Middle frontal gyrus (tissue), 1 donor: ENCODE measurements at regions not wholly inside any gene's neighbourhood (a gene's known extent, or its start where the extent isn't known, plus 50 kb on each side); places are given as distances from the start of the nearest gene placed in this dataset.

Source experiments
- DNase-seq: peaks from one replicate; pipeline ENCODE4 v3.0.0-alpha.2; 2015; ENCODE audit warnings: low spot score; ENCODE audit errors: extremely low spot score

DNA sequence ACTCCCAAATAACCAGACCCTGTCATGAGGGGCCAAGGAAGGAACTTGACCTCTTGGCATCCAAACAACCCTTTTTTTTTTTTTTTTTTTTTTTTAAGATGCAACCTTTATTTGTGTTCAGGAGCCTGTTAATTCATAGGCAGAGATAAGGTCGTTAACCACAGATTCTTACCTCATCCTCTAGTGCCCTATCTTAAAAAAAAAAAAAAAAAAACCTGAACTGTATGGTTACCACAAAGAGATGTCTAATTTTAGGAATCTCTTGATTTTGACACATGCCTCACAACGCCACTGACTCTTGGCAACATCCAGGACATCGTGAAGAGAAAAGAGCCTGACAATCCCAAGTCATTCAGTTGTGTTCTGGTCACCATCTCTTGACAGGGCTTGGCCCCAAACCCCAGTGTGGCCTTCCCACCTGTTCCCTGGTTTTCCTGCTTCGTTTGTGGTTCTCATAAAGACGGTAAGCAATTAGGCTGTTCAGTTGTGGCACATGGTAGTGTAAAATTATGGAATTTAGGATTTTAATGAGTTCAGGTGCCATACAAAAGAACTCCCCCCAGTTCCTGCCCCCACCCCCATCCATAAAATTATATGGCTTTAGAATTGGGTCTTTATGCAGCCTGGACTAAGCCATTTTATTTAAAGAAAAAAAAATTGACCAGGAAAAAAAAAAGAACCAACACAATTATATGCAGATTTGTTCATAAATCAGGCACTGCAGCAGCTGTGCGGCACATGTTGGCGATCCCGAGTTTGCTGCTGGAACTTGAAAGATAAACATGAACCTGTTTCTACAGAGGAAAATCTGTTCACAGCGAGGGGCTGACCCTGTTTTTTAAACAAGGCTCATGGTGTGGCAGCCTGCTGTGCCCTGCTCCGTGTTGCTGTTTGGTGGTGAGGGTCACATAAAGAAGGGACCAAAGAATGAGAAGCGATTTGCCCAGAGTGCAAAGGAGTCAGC lies 267.8 kb upstream of the CLINT1 start:
- DNase-seq: no peak

DNA sequence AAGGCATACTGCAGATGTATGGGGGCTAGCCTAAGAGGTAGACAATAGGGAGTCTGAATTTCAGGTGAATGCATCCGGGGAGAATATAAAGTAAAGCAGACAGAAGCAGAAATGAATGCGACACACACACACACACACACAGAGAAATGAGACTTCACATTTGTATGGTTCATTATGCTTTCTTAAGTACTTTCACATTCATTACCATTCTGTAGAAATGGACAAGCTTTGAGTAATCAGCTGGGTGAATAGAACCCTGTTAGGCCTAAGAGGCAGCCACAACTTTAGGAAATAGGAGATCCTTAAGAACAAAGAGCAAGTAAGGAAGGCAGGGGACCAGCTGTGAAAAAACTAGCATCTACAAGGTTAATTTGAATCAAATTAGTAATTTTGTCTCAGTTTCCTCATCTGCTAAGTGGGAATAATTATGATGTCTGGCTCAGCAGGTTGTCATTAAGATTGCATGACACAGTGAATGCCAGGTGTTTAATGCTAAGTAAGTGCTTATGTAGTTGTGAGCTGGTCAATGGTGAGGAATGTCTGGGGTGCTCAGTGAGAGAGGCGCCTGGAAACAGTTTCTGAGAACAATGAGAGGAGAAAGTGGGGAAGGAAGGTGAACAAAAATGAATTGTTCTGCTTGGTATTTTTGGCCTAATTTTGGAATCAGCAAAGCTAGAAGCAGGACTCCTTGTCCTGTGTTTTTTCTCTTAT lies 265.8 kb upstream of the CLINT1 start:
- no peak for DNase-seq

DNA sequence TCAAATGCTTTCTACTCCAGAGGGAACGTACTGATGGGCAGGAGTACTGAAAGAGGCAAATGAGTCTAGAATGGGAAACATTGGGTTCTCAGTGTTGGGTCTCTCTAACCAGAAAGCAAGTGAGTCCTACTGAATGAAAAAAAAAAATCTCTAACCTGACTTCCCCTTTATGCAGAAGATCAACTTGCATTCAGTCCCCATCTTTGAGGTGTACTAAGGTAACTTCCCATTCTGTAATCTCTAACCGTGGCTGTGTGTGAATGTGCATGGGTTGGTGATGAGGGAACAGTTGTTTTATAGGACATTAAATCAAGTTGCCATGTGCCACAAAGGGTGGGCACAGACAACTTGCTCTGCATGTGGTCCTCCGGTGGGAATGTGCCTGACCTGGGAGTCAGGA lies 264.6 kb upstream of the CLINT1 start:
- DNase-seq: no peak

DNA sequence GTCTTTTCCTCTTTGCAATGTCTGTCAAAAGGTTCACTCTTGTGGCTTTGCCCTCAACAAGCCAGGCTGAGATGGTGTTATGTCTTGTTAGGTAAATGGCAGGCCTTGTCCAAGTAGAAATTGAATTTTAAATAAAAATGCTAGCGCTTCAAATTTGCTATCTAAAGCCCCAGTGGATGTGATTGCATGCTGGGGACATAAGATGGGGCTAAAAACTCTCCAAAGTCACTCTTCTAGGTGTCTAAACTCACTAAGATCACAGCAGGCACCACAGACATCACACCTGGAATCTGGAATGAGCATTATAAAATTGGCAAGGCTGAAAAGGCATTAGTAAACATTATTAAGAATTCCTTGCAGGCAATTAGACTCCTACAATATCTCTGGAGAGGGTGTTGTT lies 262.7 kb upstream of the CLINT1 start:
- no peak for DNase-seq

DNA sequence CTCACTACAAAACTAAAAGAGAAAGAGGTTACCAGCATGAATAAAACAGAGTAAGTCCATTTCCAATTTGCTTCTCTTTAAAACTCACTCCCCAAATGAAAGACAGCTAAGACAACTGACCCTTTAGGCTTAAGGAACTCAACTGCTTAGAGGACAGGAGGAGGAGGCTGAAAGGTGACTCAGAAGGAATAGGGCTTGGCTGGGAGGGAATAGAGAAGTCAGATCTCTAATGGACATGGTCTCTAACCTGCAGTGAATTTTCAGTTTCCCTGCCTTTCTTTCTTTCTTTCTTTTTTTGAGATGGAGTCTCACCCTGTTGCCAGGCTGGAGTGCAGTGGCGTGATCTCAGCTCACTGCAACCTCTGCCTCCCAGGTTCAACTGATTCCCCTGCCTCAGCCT lies 261.8 kb upstream of the CLINT1 start:
- DNase-seq: no peak

DNA sequence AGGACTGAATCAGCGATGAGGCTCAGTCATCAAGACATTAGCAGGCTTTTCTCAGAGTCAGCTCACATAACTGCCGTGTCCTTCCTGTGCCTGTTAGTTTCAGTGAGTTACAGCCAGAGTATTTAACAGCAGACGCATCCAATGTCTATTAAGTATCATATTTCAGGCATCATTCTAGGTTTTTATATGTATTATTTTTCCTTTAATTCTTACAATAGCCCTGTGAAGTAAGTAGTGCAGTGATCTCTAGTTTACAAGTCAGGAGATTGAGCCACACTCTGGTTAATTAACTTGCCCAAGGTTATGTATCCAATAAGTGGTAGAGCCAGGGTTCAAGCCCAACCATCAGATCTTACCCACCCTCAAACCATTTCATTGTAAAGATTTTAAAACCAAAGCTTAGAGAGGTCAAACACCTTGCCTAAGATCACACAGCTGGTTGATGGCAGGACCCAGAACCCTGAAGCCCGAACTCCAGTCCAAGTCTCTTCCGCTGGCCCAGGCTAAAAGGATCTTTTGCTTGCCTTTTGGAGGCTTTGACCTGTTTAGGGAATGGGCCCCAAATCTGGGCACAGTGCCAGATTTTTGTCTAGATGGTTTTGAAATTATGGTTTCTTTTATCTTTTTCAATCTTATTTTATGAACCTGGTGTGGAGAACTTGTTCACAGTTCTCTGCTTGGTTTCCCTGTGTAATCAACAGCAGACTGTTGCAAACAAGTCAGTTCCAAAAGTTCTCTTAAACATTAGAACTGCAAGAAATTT lies 261.2 kb upstream of the CLINT1 start:
- DNase-seq: no peak

DNA sequence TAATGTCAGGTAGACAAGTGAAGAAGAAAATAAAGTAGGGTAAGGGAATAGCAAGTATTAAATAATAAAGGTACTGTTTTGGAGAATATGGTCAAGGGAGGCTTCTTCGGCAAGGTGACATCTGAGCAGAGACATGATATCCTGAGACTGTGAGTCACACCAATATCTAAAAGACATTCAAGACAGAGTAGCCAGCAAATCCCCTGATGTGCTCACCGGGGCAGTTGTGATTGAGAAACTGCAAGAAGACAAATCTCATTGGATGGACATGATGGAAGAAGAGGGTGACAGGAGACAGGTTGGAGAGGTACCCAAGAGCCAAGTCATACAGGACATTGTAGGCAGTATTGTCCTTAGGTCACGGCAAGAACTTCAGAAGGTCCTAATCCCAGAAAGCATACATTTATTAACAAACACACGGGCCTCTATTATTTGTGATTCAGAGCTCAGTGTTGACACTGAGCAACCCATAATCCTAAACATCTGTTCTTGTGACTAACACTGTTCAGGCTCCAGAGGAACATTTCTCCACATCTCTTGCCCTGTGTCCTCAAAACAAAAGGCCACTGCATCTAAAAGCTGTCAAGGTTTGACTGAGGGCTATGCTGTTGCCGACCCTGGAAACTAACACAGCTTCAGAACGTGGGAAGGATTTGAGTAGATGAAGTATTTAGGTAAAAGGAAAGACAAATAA lies 258.7 kb upstream of the CLINT1 start:
- DNase-seq: no peak

DNA sequence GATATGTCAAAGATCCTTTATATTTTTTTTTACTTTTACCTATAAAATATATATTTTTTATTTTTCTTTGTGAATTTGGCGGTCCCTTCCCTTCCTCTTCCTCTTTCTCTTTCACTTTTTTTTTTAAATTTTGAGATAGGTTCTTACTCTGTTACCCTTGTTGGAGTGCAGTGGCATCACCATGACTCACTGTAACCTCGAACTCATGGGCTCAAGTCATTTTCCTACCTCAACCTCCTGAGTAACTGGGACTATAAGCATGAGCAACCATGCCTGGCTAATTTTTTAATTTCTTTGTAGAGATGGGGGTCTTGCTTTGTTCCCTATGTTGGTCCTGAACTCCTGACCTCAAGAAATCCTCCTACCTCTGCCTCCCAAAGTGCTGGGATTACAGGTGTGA lies 258.0 kb upstream of the CLINT1 start:
- no peak for DNase-seq

DNA sequence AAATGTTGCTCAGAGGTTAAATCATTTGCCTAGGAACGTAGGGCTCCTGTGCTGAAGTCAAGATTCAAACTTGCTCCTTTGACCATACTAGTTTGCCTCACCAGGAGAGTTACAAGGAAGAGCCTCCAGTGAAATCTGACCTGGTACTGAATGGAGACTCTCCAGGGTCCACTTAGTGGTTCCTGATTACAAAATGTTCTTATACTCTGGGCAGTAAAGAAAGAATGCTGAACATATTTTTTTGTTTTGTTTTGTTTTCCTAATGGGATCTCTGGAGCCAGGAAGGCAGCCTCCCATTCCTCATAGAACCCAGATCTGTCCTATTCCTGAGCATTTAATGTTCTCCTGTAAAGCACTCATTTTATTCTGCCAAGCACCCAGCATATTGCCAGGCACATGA lies 256.5 kb upstream of the CLINT1 start:
- DNase-seq: no peak

DNA sequence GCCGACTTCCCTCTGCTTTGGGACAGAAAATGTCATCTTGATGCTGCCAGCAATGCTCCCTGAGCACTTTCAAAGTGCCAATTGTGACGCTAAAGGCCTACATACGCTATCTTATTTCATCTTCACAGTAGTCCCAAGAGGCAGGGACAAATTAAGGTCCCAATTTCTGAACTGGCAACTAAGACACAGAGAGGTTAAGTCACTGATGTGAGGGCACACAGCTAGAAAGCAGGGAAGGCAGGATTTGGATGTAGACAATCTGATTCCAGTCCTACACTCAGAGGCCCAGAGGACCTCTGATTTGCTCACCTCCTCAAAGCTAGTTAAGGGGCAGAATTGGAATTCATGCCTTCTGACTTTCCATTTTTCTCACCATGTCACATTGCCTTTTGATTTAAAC lies 249.2 kb upstream of the CLINT1 start:
- DNase-seq: no peak

DNA sequence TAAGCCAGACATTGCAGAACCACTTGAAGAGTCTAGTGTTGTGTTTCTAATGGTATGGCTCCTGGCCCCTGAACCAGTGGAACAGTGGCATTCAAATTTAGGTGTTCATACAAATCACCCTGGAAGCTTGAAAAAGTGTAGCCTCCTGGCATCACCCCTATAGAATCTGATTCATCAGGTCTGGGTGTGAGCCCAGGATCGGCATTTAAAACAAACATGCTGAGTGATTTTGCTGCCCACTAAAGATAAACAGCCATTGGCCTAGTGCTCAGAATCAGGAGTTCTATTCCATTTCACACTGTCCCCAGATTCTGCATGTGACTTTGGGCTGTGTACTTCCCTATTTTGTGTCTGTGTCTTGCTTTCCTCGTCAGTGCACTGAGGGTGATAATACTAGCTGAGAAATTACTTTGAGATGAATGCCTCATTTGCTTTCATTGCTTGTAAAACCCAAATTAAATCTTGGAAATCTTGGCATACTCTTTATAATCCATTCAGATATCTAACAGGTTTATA lies 241.5 kb upstream of the CLINT1 start:
- DNase-seq: no peak

DNA sequence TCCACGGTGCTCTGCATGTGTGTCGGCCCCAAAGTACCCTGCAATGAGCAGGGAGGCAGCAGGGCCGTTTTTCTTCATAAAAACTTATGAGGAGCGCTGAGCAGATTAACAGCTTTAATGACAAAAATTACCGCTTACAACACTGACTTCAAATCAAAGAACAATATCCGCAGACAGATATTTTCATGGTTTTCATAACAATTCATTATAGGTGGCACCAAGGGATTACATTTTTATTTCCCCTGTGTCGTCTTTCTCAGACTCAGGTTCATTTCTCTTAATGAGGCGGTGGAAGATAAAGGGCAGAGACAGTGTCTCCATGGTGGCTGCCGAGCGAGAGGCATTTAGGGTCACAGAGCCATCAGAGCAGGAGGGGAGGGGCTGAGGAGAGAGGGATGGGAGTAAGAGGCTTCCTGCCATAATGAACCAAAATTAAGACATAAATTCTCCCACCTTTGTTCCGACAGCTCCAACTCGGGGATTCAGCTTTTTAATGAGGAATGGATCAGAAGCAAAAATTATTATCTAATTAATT lies 240.7 kb upstream of the CLINT1 start:
- DNase-seq: no peak

DNA sequence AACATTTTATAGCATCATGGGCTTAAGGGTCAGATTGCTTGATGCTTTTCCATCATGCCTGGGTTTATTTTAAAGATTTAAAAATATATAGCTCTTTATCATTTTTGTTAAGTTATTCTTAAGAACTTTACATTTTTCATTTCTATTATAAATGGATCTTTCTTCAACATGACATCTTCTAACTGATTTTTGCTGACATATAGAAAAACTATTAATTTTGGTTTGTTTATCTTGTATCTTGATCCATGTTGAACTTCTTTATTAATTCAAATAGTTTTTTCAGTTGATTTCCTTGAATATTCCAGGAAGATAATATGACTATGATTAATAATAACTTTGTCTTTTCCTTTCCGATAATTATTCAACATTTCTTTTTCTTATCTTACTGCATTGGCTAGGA lies 237.9 kb upstream of the CLINT1 start:
- DNase-seq: no peak

DNA sequence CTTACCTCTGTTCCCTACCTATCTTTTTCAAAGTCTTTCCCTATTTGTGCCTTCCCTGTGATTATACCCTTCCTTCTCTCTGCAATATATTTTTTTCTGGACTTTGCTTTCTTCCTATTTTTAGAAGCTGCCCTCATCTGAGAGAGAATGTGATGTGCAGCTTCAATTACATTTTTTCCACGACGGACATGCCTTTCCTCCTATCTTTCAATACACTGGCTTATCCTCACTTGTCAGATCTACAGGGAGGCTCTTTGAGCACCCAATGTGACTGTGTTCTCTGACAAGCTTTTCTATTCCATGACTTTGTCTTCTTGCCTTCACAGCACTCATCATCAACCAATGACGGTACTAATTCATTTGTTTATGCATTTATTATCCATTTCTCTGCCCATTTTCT lies 227.9 kb upstream of the CLINT1 start:
- no peak for DNase-seq

DNA sequence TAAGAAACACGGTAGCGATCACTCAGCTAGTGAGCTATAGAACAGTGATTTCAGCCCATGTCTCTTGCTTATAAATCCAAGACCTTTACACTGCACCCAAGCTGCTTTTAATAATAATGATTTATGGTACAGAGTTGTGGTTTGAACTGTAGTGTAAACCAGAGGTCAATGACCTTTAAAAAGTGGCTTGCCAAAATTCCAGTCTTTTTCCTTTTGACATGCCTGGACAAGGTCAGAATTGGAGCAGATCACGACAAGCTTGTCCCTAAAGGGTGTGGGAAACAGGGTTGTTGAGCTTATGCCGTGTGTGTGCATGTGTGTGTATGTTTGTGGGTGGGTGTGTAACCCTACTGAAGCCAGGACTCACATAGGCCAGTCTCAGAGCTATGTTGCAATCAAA lies 225.3 kb upstream of the CLINT1 start:
- DNase-seq: no peak

DNA sequence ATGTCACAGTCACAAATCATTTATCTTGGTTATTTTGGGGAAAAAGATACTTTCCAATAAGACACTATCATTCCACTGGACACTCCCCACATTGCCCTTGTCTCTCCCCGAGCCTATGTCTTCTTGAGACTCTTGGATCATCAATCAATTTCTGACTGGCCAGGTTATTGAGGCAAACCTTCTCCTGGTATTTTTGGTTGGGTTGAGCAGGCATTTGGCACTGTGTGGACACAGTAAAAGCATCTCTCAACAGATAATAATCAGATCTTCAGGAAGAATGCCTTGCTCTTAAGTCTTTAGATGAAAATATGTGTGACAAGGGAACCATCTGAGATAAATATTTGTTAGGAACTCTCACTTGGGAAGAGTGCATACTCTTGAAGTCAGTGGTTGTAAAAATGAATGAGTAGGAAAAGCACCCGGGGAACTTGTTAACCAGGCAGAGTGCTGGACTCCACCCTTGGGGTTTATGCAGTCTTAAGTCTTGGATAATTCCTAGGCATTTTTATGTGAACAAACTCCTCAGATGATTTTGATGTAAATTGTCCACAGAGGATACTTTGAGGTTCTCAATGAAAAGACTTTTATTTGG lies 223.8 kb upstream of the CLINT1 start:
- no peak for DNase-seq

DNA sequence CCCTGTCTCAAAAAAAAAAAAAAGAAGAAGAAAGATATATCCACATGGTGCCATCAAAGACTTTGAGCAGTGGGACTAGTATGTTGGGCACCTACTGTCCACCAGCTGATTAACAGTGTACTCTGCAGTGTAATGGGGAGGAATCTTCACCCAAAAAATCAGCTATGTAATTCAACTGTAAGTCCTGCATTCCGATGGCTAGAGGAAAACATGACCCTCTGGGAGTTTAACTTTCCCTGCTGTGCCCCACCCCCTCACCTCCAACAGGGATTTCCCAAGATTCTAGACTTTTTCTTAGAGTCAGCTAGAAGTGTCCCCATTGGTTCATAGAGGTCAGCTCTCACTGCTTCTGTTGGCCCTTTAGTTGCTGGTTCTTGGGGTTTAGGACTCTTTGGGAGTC lies 221.2 kb upstream of the CLINT1 start:
- no peak for DNase-seq

DNA sequence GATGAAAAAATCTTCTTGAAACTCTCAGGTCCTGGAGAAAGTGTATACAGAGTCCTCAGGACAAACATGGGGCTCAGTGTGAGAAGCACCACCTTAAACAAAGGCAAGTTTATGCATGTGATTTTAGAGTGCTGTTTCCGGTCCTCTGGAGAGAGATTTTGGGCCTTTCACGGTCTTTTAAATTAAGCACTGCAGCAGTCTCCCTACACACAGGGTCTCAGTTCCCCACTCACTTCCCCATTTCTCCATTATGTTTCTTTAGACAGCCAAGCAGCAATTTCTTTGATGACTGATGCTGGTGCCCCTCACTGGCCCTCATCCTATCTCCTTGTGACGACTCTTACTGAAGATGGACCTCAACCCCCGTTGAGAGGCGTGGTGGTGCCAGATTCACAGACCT lies 220.2 kb upstream of the CLINT1 start:
- DNase-seq: no peak

DNA sequence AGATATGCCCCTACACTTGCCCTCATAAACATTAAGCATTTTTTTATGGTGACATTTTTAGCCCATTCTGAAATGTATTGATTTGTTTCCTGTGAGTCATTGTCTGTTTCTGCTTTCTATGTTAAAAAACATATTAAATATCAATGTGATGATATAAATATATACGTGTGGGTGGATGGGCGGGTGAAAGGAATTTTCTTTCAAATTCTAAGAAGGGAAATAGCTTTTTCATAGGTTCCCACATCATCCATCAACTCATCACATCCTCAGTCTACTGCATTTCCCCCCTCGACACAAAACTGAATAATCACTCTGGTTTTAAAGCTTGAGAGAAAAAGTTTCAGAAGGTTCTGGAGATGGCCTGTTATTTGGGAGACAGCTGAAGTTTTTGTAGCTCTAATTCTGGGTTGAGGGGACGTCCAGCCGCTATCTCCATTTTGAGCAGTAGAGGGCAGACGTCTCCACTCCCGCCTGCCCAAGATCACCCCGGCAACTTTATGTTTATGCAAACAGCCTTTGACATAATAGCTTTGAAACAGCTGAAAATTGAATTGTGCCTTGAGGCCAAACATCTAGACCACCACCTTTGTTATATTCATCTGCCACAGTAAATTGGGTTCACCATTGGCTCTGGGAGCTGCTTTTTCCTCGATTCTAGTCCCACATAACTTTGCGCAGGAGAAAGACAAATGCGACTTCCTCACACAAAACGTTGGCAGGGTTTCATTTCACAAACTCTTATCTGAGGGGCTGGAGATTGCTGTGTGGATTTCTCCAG lies 216.2 kb upstream of the CLINT1 start:
- DNase-seq: no peak

DNA sequence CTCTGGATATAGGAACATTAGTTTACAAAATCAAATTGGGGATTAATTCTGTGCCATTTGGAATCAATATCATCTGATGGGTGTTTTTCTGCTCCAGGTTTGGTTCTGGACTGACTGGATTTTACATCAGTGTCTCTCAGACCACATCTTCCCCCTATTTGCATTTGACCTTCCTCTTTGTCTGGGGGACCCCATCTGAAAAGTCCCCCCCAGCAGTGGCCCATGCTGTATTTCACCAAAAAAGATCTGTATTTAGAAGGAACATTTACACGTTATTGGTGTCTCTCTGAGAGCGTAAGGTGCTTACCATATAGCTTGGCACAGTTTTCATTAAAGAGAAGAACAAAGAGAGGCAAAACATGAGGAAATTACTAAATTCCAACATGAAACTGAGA lies 215.6 kb upstream of the CLINT1 start:
- DNase-seq: no peak
